LNCaP clone FGC (cell line): ENCODE measurements at regions not wholly inside any gene's neighbourhood (a gene's known extent, or its start where the extent isn't known, plus 50 kb on each side); places are given as distances from the start of the nearest gene placed in this dataset.

ENCODE experiments used
- DNase-seq: peaks from one replicate; pipeline ENCODE4 v3.0.0-alpha.2; 2011; ENCODE audit warnings: low read depth
- H3K4me3 ChIP-seq: 2 replicates; pipeline ENCODE4 v1.5.1; 2011; ENCODE audit warnings: mild to moderate bottlenecking, low read depth, low read length, control low read depth
- TF ChIP-seq, protein P1 (sequence below): IDR thresholded peaks from 2 replicates; pipeline ENCODE4 v1.5.1; 2012; ENCODE audit warnings: mild to moderate bottlenecking; ENCODE audit not compliant: control insufficient read depth, insufficient read depth; ENCODE audit errors: extremely low read depth

DNA sequence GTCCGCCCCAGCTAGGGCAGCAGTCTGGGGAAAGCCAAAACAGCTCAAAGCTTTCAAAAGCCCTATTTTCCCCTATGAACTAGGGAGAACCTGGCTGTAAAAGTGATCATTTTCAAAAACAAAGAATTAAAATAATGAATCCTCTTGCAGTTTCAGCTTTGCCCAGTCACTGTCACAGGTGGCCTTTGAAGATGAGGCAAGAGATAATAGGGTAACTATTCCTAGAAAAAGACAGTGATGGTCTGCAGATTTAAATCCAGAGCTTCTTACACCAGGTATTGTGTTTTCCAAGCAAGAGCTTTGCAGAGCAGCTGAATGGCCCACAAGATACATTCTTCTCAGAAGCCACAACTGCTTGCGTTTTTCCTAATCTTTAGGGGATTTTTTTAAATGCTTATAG is 80.2 kb upstream of the NUDT4 start:
- no peak overlapping the region for H3K4me3 ChIP-seq
- TF ChIP-seq, protein P1, sequence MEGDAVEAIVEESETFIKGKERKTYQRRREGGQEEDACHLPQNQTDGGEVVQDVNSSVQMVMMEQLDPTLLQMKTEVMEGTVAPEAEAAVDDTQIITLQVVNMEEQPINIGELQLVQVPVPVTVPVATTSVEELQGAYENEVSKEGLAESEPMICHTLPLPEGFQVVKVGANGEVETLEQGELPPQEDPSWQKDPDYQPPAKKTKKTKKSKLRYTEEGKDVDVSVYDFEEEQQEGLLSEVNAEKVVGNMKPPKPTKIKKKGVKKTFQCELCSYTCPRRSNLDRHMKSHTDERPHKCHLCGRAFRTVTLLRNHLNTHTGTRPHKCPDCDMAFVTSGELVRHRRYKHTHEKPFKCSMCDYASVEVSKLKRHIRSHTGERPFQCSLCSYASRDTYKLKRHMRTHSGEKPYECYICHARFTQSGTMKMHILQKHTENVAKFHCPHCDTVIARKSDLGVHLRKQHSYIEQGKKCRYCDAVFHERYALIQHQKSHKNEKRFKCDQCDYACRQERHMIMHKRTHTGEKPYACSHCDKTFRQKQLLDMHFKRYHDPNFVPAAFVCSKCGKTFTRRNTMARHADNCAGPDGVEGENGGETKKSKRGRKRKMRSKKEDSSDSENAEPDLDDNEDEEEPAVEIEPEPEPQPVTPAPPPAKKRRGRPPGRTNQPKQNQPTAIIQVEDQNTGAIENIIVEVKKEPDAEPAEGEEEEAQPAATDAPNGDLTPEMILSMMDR: no peak
- no peak for DNase-seq

DNA sequence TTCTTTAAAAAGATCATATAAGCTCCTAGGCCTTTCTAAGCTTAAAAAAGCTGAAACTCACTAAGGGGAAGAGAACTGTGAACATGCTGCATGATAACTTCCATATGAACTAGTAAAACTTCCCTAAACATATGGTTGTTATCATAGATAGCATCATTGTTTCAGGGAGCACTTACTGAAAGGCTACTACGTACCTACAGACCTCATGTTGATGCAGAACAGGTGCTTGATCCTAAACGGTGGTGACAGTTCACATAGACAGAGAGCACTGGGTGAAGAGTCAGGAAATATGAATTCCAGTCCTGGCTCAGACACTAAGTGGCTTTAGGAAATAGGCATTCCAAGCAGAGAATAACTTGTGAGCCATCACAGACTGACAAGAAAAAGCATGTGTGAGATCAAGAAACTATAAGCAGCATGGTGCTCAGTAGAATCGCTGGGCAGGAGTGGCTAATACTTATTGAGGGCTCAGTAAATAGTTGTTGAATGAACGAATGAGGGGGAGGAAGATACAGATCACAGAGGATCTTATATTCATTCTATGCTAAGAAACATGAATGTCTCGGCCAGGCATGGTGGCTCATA is 78.4 kb upstream of the NUDT4 start:
- TF ChIP-seq, protein P1: no peak
- DNase-seq: no peak
- no peak overlapping the region for H3K4me3 ChIP-seq

DNA sequence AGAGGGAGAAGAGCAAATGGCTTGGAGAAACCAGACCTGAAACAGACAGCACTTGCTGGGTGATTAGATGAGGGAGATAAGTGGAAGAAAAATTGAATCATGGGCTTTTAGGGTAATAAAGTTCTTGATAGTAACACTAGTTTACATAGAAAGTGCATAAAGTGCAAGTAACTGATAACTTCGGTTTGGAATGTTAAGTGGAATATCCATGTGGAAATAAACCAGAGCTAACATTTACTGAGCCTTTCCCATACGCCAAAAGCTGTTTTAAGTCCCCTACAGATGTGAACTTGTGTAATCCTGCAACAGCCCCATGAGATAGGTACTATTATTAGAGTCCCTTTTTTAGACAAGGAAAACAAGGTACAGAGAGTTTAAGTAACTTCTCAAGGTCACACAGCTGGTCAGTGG is 77.1 kb upstream of the NUDT4 start:
- H3K4me3 ChIP-seq: no peak overlapping the region
- DNase-seq: no peak
- TF ChIP-seq, protein P1: no peak

DNA sequence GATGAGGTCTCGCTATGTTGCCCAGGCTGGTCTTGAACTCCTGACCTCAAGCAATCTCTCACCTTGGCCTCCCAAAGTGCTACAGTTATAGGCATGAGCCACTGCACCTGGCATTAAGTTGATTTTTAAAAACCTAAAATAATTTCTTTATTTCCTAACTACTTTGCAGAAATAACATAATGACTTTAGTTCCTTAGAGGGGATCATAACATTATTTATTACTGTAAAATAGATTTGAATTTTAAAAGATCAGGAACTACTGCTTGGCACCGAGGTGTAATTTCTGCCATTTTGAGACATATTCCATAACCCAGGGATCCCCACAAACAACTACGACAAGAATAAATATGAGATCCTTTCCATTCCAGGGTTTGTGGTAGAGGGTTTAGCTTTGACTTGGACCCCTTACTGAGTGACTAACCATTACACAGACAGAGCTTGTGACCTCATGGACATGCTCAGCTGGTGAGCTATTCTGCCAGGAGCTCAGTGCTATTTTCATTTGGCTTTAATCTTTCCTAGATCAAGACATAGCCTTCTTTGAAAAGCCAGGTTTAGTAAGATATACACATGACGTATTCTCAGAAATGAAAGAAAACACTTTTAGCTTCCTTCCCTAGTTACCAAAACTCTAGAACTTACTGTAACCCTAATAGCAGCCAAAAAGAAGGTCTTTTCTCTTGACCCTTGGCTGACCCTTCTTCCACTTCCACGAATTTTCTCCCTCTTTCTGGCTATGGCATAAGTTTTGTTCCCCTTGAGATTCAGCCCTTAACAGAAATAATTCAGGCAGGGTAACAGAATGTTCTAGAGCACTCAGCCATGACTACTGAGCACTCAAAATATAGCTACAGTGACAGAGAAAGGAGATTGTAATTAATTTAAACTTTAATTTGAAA is 75.1 kb upstream of the NUDT4 start:
- no peak for DNase-seq
- H3K4me3 ChIP-seq: no peak overlapping the region

DNA sequence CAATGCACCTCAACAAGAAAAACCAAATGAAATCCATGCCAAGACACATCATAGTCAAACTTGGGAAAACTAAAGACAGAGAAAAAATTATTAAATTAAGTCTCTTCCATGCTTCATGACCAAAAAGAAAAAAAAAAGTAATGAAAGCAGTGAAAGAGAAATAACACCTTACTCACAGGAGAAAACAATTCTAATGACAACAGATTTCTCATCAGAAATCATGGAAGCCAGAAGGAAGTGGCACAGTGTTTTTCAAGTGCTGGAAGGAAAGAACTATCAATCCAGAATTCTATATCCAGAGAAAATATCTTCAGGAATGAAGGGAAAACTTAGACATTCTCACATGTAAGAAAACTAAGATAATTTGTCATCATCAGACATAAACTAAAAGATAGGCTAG is 71.1 kb upstream of the NUDT4 start:
- no peak overlapping the region for H3K4me3 ChIP-seq
- TF ChIP-seq, protein P1: no peak
- no peak for DNase-seq

More for the DNA sequence above, 75.1 kb upstream of the NUDT4 start:
- TF ChIP-seq, protein P1: no peak

DNA sequence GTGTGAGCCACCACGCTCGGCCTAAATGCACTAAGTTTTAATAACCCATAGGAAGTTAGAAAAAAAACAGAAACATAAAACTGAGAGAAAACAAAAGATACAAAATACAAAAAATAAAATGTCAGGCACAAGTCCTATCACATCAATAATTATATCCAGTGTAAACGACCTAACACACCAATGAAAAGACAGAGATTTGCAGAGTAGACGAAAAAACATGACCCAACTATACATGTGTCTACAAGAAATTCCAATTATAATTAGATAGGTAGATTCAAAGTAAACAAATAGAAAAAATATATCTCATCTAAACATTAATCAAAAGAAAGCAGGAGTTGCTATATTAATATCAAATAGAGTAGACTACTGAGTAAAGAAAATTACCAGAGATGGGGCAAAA is 69.4 kb upstream of the NUDT4 start:
- no peak for DNase-seq
- no peak overlapping the region for H3K4me3 ChIP-seq
- TF ChIP-seq, protein P1: no peak
